ENCODE measurements at regions not wholly inside any gene's neighbourhood (a gene's known extent, or its start where the extent isn't known, plus 50 kb on each side); places are given as distances from the start of the nearest gene placed in this dataset.

DNA sequence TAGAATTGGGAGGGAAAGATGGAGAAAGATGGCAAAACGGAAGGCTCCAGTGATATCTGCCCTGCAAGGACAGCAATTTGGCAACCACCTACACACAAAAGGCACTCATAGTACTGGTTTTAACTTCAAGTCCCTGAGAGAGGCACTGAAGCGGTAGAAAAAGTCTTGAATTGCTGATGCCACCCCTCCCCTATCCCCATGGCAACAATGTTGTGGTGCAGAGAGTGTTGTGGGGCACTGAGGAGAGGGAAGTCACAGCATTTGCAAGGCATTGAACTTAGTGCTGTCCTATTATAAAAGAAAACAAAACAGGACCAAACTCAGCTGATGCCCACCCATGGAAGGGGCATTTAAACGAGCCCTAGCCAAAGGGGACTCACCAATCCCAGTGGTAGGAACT lies 343.7 kb downstream of the HAO1 start:
- no peak for DNase-seq
- ATAC-seq, result no peak
- Histone ChIP-seq H3K4me1 (no peaks in the 10 kb centered on the region), H3K27ac (no peak overlapping the region), H3K36me3 (no peaks in the 10 kb centered on the region), H3K27me3 (no peaks in the 10 kb centered on the region), H3K4me3 (no peak overlapping the region), H3K9me3 (peaks cover 0 to 12% of the 10 kb centered on the region in 2 donors)
- TF ChIP-seq, protein P1, sequence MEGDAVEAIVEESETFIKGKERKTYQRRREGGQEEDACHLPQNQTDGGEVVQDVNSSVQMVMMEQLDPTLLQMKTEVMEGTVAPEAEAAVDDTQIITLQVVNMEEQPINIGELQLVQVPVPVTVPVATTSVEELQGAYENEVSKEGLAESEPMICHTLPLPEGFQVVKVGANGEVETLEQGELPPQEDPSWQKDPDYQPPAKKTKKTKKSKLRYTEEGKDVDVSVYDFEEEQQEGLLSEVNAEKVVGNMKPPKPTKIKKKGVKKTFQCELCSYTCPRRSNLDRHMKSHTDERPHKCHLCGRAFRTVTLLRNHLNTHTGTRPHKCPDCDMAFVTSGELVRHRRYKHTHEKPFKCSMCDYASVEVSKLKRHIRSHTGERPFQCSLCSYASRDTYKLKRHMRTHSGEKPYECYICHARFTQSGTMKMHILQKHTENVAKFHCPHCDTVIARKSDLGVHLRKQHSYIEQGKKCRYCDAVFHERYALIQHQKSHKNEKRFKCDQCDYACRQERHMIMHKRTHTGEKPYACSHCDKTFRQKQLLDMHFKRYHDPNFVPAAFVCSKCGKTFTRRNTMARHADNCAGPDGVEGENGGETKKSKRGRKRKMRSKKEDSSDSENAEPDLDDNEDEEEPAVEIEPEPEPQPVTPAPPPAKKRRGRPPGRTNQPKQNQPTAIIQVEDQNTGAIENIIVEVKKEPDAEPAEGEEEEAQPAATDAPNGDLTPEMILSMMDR (IDR thresholded peaks at IDR 0.05), result no peak
- intact Hi-C loops (cut with DNase I), result no loop called here

DNA sequence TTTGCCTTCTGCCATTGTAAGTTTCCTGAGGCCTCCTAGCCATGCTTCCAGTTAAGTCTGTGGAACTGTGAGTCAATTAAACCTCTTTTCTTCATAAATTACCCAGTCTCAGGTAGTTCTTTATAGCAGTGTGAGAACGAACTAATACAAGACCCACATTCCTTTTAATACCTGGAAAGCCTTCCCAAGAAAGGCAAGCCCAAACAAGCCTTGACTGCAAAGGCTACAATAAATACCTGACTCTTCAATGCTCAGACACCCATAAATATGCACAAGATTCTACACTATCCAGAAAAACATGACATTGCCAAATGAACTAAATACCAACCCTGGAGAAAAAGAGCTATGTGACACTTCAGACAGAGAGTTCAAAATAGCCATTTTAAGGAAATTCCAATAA lies 338.8 kb downstream of the HAO1 start:
- Histone ChIP-seq H3K4me1 (no peaks in the 10 kb centered on the region), H3K9me3 (peaks cover 0 to 9% of the 10 kb centered on the region in 2 donors), H3K27ac (no peak overlapping the region), H3K4me3 (no peak overlapping the region), H3K36me3 (no peaks in the 10 kb centered on the region), H3K27me3 (no peaks in the 10 kb centered on the region)
- ATAC-seq, result no peak
- intact Hi-C loops (cut with DNase I), result no loop called here
- no peak for DNase-seq
- TF ChIP-seq, protein P1 (IDR thresholded peaks at IDR 0.05), result no peak

DNA sequence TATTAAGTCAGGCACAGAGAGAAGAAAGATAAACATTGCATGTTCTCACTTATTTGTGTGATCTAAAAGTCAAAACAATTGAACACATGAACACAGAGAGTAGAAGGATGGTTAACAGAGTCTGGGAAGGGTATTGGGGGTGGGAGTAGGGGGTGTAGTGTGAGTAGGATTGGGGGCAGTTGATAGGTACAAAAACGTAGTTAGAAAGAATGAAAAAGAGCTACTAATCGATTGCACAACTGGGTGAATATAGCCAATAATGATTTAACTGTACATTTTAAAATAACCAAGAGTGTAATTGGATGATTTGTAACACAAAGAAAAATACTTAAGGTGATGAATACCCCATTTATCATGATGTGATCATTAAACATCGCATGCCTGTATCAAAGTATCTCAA lies 333.3 kb downstream of the HAO1 start:
- DNase-seq (no peak), ATAC-seq (no peak)
- Histone ChIP-seq H3K4me1 (no peaks in the 10 kb centered on the region), H3K27me3 (no peaks in the 10 kb centered on the region), H3K27ac (no peak overlapping the region), H3K9me3 (no peaks in the 10 kb centered on the region), H3K36me3 (no peaks in the 10 kb centered on the region), H3K4me3 (no peak overlapping the region)
- intact Hi-C loops (cut with DNase I), result no loop called here
- TF ChIP-seq, protein P1 (IDR thresholded peaks at IDR 0.05), result no peak

DNA sequence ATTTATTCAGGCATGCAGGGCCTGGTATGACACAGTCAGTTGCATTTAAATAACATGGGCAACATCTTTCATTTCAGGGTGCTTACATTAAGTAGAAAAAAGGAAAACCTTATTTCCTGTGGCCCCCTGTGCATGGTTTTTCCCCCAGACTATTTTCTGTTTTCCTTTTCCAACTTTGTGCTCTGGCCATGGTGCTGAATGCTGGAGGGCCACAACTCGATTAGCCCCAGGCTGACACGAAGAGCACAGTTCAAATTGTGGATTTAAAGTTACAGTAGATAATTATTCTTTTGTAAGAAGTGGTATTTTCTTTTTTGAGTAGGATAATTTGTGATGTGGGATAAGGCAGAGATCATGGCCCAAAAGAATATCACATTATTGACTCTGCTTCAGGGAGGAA lies 332.0 kb downstream of the HAO1 start:
- no peaks in the 10 kb centered on the region for H3K27me3 ChIP-seq
- no peaks in the 10 kb centered on the region for H3K9me3 ChIP-seq
- TF ChIP-seq, protein P1 (IDR thresholded peaks at IDR 0.05), result no peak
- H3K36me3 ChIP-seq, result no peaks in the 10 kb centered on the region
- H3K27ac ChIP-seq, result no peak overlapping the region
- no peak overlapping the region for H3K4me3 ChIP-seq
- H3K4me1 ChIP-seq, result no peaks in the 10 kb centered on the region
- ATAC-seq (no peak), DNase-seq (no peak)
- intact Hi-C loops (cut with DNase I), result no loop called here

DNA sequence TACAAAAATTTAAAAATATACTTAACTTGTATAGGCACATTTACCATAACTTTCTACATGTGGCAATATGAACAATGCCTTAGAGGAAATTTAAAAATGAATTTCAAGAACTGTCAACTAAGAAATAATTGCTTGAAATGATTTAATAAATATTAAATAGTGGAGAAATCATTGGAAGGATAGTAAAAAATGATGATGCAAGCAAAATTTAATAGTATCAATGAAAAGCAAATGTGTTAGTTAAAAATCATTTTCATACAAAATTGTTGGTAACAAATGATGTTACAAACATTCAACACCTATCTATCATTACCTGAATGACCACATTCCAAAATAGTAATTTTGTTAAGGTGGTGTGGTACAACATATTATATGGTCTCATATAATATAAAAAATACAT lies 331.0 kb downstream of the HAO1 start:
- Histone ChIP-seq H3K27me3 (no peaks in the 10 kb centered on the region), H3K9me3 (no peaks in the 10 kb centered on the region), H3K4me3 (no peak overlapping the region), H3K27ac (no peak overlapping the region), H3K4me1 (no peaks in the 10 kb centered on the region), H3K36me3 (no peaks in the 10 kb centered on the region)
- intact Hi-C loops (cut with DNase I), result no loop called here
- DNase-seq (no peak), ATAC-seq (no peak)
- TF ChIP-seq, protein P1 (IDR thresholded peaks at IDR 0.05), result no peak
